Gastrocnemius medialis (tissue), 4 donors: ENCODE measurements at regions not wholly inside any gene's neighbourhood (a gene's known extent, or its start where the extent isn't known, plus 50 kb on each side); places are given as distances from the start of the nearest gene placed in this dataset.

Experiments
- CTCF ChIP-seq, 5 experiments: fragments of 450-650 bp in 3 of 5; fragments of 200-600 bp in 2 of 5; sonication (generic) in 2 of 5; IDR thresholded peaks in 4 of 5; conservative IDR thresholded peaks in 1 of 5; 1 replicate in 4 of 5; 2 replicates in 1 of 5; pipeline ENCODE4 v1.5.1; 2016 to 2019; ENCODE audit warnings: antibody characterized with exemption in 5 of 5, mild to moderate bottlenecking in 3 of 5, moderate library complexity in 3 of 5
- POLR2A ChIP-seq, 2 donors: fragments of 450-650 bp; IDR thresholded peaks; one replicate each; pipeline ENCODE4 v1.6.1; 2017; ENCODE audit warnings: antibody characterized with exemption in 2 of 2, mild to moderate bottlenecking in 2 of 2, moderate library complexity in 2 of 2

GRCh38 chr3:86175051-86175536 lies 815.9 kb downstream of the VGLL3 start:
- TF ChIP-seq CTCF (IDR thresholded peaks at IDR 0.05 in 4 of 5, conservative IDR thresholded peaks at IDR 0.05 in 1 of 5) (no peak), POLR2A (IDR thresholded peaks at IDR 0.05) (no peak)
